Ovary (tissue), 7 donors: ENCODE measurements at regions not wholly inside any gene's neighbourhood (a gene's known extent, or its start where the extent isn't known, plus 50 kb on each side); places are given as distances from the start of the nearest gene placed in this dataset.

Experiments used
- DNase-seq, 5 donors: peaks; one replicate each; pipeline ENCODE4 v3.0.0-alpha.2; 2019 to 2020
- H3K27ac ChIP-seq, 2 donors: fragments of 200-600 bp; one replicate each; pipeline versions ENCODE4 v1.5.1 to v1.8.0; 2019 to 2022
- H3K27me3 ChIP-seq: fragments of 200-600 bp; one replicate; pipeline ENCODE4 v1.8.0; 2022
- H3K36me3 ChIP-seq: fragments of 200-600 bp; sonication (generic); one replicate; pipeline ENCODE4 v1.5.1; 2019
- H3K4me1 ChIP-seq: one replicate; pipeline ENCODE4 v1.8.1; 2013; ENCODE audit warnings: mild to moderate bottlenecking, moderate library complexity; ENCODE audit not compliant: insufficient read depth
- H3K4me3 ChIP-seq: fragments of 200-600 bp; sonication (generic); one replicate; pipeline ENCODE4 v1.5.1; 2017
- H3K9me3 ChIP-seq, 2 donors: fragments of 200-600 bp in 1 of 2; sonication (generic) in 1 of 2; one replicate each; pipeline versions ENCODE4 v1.5.1 to v1.8.1; 2013 to 2019; ENCODE audit warnings: mild to moderate bottlenecking in 1 of 2, moderate library complexity in 1 of 2
- EP300 ChIP-seq: sonication (generic); formaldehyde crosslinking; IDR thresholded peaks from one replicate; pipeline ENCODE4 v1.6.1; 2017; ENCODE audit warnings: antibody characterized with exemption
- POLR2A ChIP-seq: fragments of 450-650 bp; IDR thresholded peaks from one replicate; pipeline ENCODE4 v1.6.1; 2017; ENCODE audit warnings: antibody characterized with exemption, mild to moderate bottlenecking, moderate library complexity
- WGBS, 3 donors: extraction: QIAGEN DNeasy Blood & Tissue Kit in 1 of 3; methylation state at CpG; one replicate each; pipeline versions ENCODE4 v1.1.5 to v1.1.7; 2013 to 2017; 5-methylcytosine and 5-hydroxymethylcytosine counted together
- intact Hi-C, 4 donors: fragments of 100-400 bp; cut with DNase I; formaldehyde crosslinking; loops; one replicate each; pipeline versions ENCODE4 v1.11.0 to v1.15.1; 2022 to 2023
- TF ChIP-seq, protein P1 (sequence below), 3 donors: fragments of 450-650 bp in 2 of 3; fragments of 200-600 bp in 1 of 3; IDR thresholded peaks; one replicate each; pipeline versions ENCODE4 v1.5.1 to v1.8.0; 2016 to 2022; ENCODE audit warnings: antibody characterized with exemption in 3 of 3, mild to moderate bottlenecking in 1 of 3
- donor health status: DM: no; HTN: no; CAD: no; lungs with moderate emphysema.
- donor health status: DM: no; HTN: no; CAD: no.
- donor health status: Bipolar disorder and iron deficiency.
- donor health status: DM: no; HTN: no; CAD: no.
- donor health status: DM: yes; HTN: yes; CAD: no.

- H3K36me3 ChIP-seq: no peaks in the 10 kb centered on the region
- DNase-seq: no peak
- 87 to 95% (median 93%) methylated on average over 5 of the region's 5 CpGs for WGBS, 3 donors
- no peak overlapping the region for H3K27ac ChIP-seq
- H3K4me3 ChIP-seq: no peak overlapping the region
- no peaks in the 10 kb centered on the region for H3K9me3 ChIP-seq
- intact Hi-C loops: no loop called here
- TF ChIP-seq, protein P1, sequence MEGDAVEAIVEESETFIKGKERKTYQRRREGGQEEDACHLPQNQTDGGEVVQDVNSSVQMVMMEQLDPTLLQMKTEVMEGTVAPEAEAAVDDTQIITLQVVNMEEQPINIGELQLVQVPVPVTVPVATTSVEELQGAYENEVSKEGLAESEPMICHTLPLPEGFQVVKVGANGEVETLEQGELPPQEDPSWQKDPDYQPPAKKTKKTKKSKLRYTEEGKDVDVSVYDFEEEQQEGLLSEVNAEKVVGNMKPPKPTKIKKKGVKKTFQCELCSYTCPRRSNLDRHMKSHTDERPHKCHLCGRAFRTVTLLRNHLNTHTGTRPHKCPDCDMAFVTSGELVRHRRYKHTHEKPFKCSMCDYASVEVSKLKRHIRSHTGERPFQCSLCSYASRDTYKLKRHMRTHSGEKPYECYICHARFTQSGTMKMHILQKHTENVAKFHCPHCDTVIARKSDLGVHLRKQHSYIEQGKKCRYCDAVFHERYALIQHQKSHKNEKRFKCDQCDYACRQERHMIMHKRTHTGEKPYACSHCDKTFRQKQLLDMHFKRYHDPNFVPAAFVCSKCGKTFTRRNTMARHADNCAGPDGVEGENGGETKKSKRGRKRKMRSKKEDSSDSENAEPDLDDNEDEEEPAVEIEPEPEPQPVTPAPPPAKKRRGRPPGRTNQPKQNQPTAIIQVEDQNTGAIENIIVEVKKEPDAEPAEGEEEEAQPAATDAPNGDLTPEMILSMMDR (IDR thresholded peaks at IDR 0.05): no peak
- TF ChIP-seq EP300 (no peak), POLR2A (no peak)
- H3K4me1 ChIP-seq: no peaks in the 10 kb centered on the region
- no peaks in the 10 kb centered on the region for H3K27me3 ChIP-seq
Measured at GRCh38 chr13:82323101-82323500, 1559.2 kb downstream of the SLITRK1 start.

DNA sequence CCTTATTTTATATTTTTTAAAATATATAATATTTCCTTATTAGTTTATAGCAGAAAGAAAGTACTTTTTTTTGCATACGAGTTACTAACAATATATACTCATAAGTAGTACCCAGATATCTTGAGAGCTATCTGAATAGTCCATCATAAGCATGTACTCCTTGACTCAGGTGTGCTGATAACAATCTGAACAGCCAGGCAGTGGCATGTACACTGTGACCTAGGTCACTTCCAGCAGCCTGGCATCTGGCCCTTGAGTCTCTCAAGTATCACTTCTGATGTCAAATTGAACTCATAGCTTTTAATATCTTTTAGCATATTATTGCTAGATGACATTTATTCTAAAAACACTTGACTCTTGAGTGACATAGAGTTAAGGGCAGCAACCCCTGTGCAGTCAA lies 1576.7 kb downstream of the SLITRK1 start:
- WGBS, 3 donors: 75 to 95% (median 83%) methylated on average over 1 of the region's 1 CpG
- TF ChIP-seq EP300: no peak
- TF ChIP-seq, protein P1 (IDR thresholded peaks at IDR 0.05): no peak
- no peak for TF ChIP-seq POLR2A
- intact Hi-C loops: no loop called here

GRCh38 chr13:82298106-82298505 lies 1584.2 kb downstream of the SLITRK1 start:
- DNase-seq: no peak
- Histone ChIP-seq H3K27me3 (no peaks in the 10 kb centered on the region), H3K4me3 (no peak overlapping the region), H3K9me3 (no peaks in the 10 kb centered on the region), H3K27ac (no peak overlapping the region), H3K36me3 (no peaks in the 10 kb centered on the region), H3K4me1 (no peaks in the 10 kb centered on the region)
- intact Hi-C loops: loop anchor here in 1 of 4 donors (5.0 kb wide), 1 partner anchor 526 kb away; no protein-coding TSS in a partner anchor
- whole genome bisulfite sequencing, 3 donors: 67 to 79% (median 73%) methylated on average over 5 of the region's 5 CpGs
- TF ChIP-seq, protein P1 (IDR thresholded peaks at IDR 0.05): no peak
- TF ChIP-seq POLR2A (no peak), EP300 (no peak)

More for the DNA sequence above, 1576.7 kb downstream of the SLITRK1 start:
- H3K4me3 ChIP-seq: no peak overlapping the region
- H3K27me3 ChIP-seq: no peaks in the 10 kb centered on the region
- no peaks in the 10 kb centered on the region for H3K9me3 ChIP-seq
- H3K36me3 ChIP-seq: no peaks in the 10 kb centered on the region
- H3K4me1 ChIP-seq: no peaks in the 10 kb centered on the region
- DNase-seq: no peak
- H3K27ac ChIP-seq: no peak overlapping the region

- Histone ChIP-seq H3K27me3 (no peaks in the 10 kb centered on the region), H3K36me3 (no peaks in the 10 kb centered on the region), H3K9me3 (no peaks in the 10 kb centered on the region), H3K27ac (no peak overlapping the region), H3K4me3 (no peak overlapping the region), H3K4me1 (no peaks in the 10 kb centered on the region)
- intact Hi-C loops: no loop called here
- TF ChIP-seq POLR2A (no peak), EP300 (no peak)
- TF ChIP-seq, protein P1 (IDR thresholded peaks at IDR 0.05): no peak
- WGBS, 3 donors: 85 to 90% (median 89%) methylated on average over 6 of the region's 6 CpGs
- no peak for DNase-seq
Measured at GRCh38 chr13:82294226-82294625, 1588.0 kb downstream of the SLITRK1 start.

- intact Hi-C loops: no loop called here
- DNase-seq: no peak
- Histone ChIP-seq H3K4me1 (no peaks in the 10 kb centered on the region), H3K27me3 (no peaks in the 10 kb centered on the region), H3K36me3 (no peaks in the 10 kb centered on the region), H3K9me3 (no peaks in the 10 kb centered on the region), H3K4me3 (no peak overlapping the region), H3K27ac (no peak overlapping the region)
- TF ChIP-seq, protein P1 (IDR thresholded peaks at IDR 0.05): no peak
- no peak for TF ChIP-seq EP300
- no peak for TF ChIP-seq POLR2A
- 75 to 81% (median 76%) methylated on average over 2 of the region's 2 CpGs for WGBS, 3 donors
Measured at GRCh38 chr13:82292334-82292733, 1589.9 kb downstream of the SLITRK1 start.
